Right atrium auricular region (tissue), 2 donors: ENCODE measurements at regions not wholly inside any gene's neighbourhood (a gene's known extent, or its start where the extent isn't known, plus 50 kb on each side); places are given as distances from the start of the nearest gene placed in this dataset.

Source experiments
- DNase-seq: peaks from one replicate; pipeline ENCODE4 v3.0.0-alpha.2; 2019; ENCODE audit warnings: low spot score
- H3K27ac ChIP-seq, 2 donors: fragments of 200-600 bp; sonication (generic); 1 replicate in 1 of 2; 2 replicates in 1 of 2; pipeline ENCODE4 v1.5.1; 2016 to 2019
- H3K27me3 ChIP-seq, 2 donors: fragments of 200-600 bp; sonication (generic); one replicate each; pipeline versions ENCODE4 v1.5.1 to v1.6.0; 2017 to 2019
- H3K36me3 ChIP-seq: fragments of 200-600 bp; sonication (generic); one replicate; pipeline ENCODE4 v1.5.1; 2016
- H3K4me1 ChIP-seq, 2 donors: fragments of 200-600 bp; sonication (generic); one replicate each; pipeline versions ENCODE4 v1.5.1 to v1.6.0; 2017 to 2019
- H3K4me3 ChIP-seq, 2 donors: fragments of 200-600 bp; sonication (generic); 1 replicate in 1 of 2; 2 replicates in 1 of 2; pipeline ENCODE4 v1.5.1; 2017 to 2019; ENCODE audit warnings: mild to moderate bottlenecking in 1 of 2, moderate library complexity in 1 of 2
- H3K9me3 ChIP-seq, 2 donors: fragments of 200-600 bp; sonication (generic); one replicate each; pipeline ENCODE4 v1.5.1; 2019
- TF ChIP-seq, protein P1 (sequence below), 2 donors: fragments of 200-600 bp; sonication (generic); IDR thresholded peaks; one replicate each; pipeline ENCODE4 v1.5.1; 2019; ENCODE audit warnings: antibody characterized with exemption in 2 of 2

DNA sequence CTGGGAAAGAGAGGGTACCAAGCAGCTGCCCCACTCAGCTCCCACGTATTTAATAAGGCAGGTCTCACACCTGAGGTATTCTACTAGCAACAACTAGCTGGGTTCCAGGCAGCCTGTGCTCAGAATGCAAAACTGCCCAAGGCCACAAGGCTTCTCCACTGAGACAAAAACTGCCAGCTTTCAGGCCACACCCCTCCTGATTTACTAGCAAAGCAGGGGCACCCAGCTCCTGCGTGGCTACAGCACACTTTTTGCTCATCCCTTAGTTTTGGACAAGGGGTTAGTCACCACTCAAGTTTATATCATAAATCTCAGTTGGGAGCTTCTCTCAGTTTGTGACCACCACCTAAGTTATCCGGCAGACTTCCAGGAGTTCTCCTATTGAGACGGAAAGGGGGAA, 494.6 kb downstream of the CDH11 start:
- Histone ChIP-seq H3K4me3 (no peak overlapping the region), H3K36me3 (no peaks in the 10 kb centered on the region), H3K4me1 (no peaks in the 10 kb centered on the region), H3K27me3 (no peaks in the 10 kb centered on the region), H3K27ac (no peak overlapping the region), H3K9me3 (no peaks in the 10 kb centered on the region)
- TF ChIP-seq, protein P1, sequence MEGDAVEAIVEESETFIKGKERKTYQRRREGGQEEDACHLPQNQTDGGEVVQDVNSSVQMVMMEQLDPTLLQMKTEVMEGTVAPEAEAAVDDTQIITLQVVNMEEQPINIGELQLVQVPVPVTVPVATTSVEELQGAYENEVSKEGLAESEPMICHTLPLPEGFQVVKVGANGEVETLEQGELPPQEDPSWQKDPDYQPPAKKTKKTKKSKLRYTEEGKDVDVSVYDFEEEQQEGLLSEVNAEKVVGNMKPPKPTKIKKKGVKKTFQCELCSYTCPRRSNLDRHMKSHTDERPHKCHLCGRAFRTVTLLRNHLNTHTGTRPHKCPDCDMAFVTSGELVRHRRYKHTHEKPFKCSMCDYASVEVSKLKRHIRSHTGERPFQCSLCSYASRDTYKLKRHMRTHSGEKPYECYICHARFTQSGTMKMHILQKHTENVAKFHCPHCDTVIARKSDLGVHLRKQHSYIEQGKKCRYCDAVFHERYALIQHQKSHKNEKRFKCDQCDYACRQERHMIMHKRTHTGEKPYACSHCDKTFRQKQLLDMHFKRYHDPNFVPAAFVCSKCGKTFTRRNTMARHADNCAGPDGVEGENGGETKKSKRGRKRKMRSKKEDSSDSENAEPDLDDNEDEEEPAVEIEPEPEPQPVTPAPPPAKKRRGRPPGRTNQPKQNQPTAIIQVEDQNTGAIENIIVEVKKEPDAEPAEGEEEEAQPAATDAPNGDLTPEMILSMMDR (IDR thresholded peaks at IDR 0.05): no peak
- DNase-seq: no peak

DNA sequence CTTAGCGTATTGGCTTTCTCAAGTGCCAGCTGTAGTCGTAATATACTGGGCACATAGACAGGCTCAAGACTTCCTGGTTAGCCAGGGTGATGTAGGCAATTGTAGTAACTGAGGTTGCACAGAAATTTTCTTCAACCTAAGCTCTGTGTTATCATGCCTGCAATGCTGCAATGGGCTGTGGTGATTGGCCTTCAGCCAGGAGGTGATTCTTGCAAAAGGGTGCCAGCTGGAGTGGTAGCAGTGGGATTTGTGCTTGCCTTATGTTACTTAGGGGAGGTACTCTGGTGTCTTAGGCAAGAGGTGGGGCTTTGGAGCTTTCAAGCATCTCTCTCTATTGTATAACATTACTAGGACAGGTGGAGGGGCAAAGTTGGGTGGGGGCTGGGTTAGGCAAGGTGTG, 495.1 kb downstream of the CDH11 start:
- Histone ChIP-seq H3K27me3 (no peaks in the 10 kb centered on the region), H3K27ac (no peak overlapping the region), H3K36me3 (no peaks in the 10 kb centered on the region), H3K9me3 (no peaks in the 10 kb centered on the region), H3K4me3 (no peak overlapping the region), H3K4me1 (no peaks in the 10 kb centered on the region)
- TF ChIP-seq, protein P1 (IDR thresholded peaks at IDR 0.05): no peak
- DNase-seq: no peak

DNA sequence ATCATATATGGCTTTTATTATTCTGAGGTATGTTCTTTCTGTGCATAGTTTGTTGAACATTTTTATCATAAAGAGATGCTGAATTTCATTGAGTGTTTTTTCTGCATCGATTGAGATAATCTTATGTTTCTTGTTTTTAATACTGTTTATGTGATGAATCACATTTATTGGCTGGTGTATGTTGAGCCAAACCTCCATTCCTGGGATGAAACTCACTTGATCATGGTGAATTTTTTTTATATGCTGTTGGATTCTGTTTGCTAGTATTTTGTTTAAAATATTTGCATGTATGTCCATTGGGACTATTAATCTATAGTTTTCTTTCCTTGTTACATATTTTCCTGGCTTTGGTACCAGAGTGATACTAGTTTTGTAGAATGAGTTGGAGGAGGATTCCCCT, 500.2 kb downstream of the CDH11 start:
- H3K4me1 ChIP-seq: no peaks in the 10 kb centered on the region
- no peaks in the 10 kb centered on the region for H3K9me3 ChIP-seq
- H3K4me3 ChIP-seq: no peak overlapping the region
- no peaks in the 10 kb centered on the region for H3K27me3 ChIP-seq
- TF ChIP-seq, protein P1 (IDR thresholded peaks at IDR 0.05): no peak
- H3K36me3 ChIP-seq: no peaks in the 10 kb centered on the region
- DNase-seq: no peak
- H3K27ac ChIP-seq: no peak overlapping the region

- Histone ChIP-seq H3K36me3 (no peaks in the 10 kb centered on the region), H3K4me1 (no peaks in the 10 kb centered on the region)
Observed at GRCh38 chr16:64617836-64618476, 503.9 kb downstream of the CDH11 start.

DNA sequence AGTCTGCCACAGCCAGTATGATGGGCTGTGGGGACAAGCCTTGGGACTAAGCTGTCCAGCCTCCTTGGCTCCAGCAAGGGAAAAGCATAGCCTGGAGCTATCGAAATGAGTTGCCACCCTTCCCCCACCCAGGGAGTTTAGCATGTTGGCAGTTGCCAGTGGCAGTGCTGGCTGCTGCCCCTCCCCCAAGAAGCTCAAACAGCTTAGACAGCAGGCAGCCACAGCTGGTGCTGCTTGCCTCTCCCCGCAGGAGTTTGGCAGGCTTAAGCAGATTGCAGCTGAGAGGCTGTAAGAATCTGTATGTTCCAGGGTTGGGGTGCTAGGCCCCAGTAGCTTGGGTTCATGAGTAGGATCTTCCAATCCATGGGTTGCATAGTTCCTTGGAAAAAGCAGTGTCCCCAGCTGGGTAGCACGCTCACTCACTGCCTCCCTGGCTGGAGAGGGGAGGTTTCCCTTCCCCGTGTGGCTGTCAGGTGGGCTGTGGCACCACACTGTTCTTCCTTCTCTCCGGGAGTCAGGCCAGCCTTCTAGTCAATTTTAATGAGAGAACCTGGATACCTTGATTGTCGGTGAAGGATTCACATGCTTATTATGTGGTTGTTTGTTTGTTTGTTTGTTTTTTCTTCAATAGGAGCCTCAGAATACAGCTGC, 506.1 kb downstream of the CDH11 start:
- H3K4me1 ChIP-seq: no peaks in the 10 kb centered on the region
- no peaks in the 10 kb centered on the region for H3K27me3 ChIP-seq
- H3K27ac ChIP-seq: no peak overlapping the region
- H3K4me3 ChIP-seq: no peak overlapping the region
- no peaks in the 10 kb centered on the region for H3K36me3 ChIP-seq
- no peak for DNase-seq
- H3K9me3 ChIP-seq: peaks cover 0 to 6% of the 10 kb centered on the region in 2 donors
- TF ChIP-seq, protein P1 (IDR thresholded peaks at IDR 0.05): no peak

More at GRCh38 chr16:64617836-64618476, 503.9 kb downstream of the CDH11 start:
- TF ChIP-seq, protein P1 (IDR thresholded peaks at IDR 0.05): no peak
- Histone ChIP-seq H3K27ac (no peak overlapping the region), H3K9me3 (no peaks in the 10 kb centered on the region), H3K27me3 (no peaks in the 10 kb centered on the region), H3K4me3 (no peak overlapping the region)
- DNase-seq: no peak
